ENCODE measurements at regions not wholly inside any gene's neighbourhood (a gene's known extent, or its start where the extent isn't known, plus 50 kb on each side); places are given as distances from the start of the nearest gene placed in this dataset.

DNA sequence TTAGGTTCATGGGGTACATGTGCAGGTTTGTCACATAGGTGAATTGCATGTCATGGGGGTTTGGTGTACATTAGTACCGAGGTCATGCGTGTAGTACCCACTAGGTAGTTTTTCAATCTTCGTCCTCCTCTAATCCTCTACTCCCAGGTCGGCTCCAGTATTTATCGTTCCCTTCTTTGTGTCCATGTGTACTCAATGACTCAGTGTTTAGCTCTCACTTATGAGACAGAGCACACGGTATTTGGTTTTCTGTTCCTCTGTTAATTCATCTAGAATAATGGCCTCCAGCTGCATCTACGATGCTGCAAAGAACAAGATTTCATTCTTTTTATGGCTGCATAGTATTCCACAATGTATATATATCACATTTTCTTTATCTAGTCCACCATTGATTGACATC is 850.9 kb upstream of the MDGA2 start:
- TF ChIP-seq, protein P1, sequence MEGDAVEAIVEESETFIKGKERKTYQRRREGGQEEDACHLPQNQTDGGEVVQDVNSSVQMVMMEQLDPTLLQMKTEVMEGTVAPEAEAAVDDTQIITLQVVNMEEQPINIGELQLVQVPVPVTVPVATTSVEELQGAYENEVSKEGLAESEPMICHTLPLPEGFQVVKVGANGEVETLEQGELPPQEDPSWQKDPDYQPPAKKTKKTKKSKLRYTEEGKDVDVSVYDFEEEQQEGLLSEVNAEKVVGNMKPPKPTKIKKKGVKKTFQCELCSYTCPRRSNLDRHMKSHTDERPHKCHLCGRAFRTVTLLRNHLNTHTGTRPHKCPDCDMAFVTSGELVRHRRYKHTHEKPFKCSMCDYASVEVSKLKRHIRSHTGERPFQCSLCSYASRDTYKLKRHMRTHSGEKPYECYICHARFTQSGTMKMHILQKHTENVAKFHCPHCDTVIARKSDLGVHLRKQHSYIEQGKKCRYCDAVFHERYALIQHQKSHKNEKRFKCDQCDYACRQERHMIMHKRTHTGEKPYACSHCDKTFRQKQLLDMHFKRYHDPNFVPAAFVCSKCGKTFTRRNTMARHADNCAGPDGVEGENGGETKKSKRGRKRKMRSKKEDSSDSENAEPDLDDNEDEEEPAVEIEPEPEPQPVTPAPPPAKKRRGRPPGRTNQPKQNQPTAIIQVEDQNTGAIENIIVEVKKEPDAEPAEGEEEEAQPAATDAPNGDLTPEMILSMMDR (optimal IDR thresholded peaks at IDR 0.05 in 1 of 3, IDR thresholded peaks at IDR 0.05 in 1 of 3, conservative IDR thresholded peaks at IDR 0.05 in 1 of 3; ENCODE audit: extremely low read depth in 1 of 3, insufficient read depth in 2 of 3, low read length in 3 of 3) = no peak
- TF ChIP-seq EZH2 (IDR thresholded peaks at IDR 0.05; ENCODE audit: low read length) = no peak
